Ovary (tissue), 7 donors: ENCODE measurements at regions not wholly inside any gene's neighbourhood (a gene's known extent, or its start where the extent isn't known, plus 50 kb on each side); places are given as distances from the start of the nearest gene placed in this dataset.

Source experiments
- DNase-seq, 5 donors: peaks; one replicate each; pipeline ENCODE4 v3.0.0-alpha.2; 2019 to 2020
- H3K27ac ChIP-seq, 2 donors: fragments of 200-600 bp; one replicate each; pipeline versions ENCODE4 v1.5.1 to v1.8.0; 2019 to 2022
- H3K27me3 ChIP-seq: fragments of 200-600 bp; one replicate; pipeline ENCODE4 v1.8.0; 2022
- H3K36me3 ChIP-seq: fragments of 200-600 bp; sonication (generic); one replicate; pipeline ENCODE4 v1.5.1; 2019
- H3K4me1 ChIP-seq: one replicate; pipeline ENCODE4 v1.8.1; 2013; ENCODE audit warnings: mild to moderate bottlenecking, moderate library complexity; ENCODE audit not compliant: insufficient read depth
- H3K4me3 ChIP-seq: fragments of 200-600 bp; sonication (generic); one replicate; pipeline ENCODE4 v1.5.1; 2017
- H3K9me3 ChIP-seq, 2 donors: fragments of 200-600 bp in 1 of 2; sonication (generic) in 1 of 2; one replicate each; pipeline versions ENCODE4 v1.5.1 to v1.8.1; 2013 to 2019; ENCODE audit warnings: mild to moderate bottlenecking in 1 of 2, moderate library complexity in 1 of 2
- EP300 ChIP-seq: sonication (generic); formaldehyde crosslinking; IDR thresholded peaks from one replicate; pipeline ENCODE4 v1.6.1; 2017; ENCODE audit warnings: antibody characterized with exemption
- POLR2A ChIP-seq: fragments of 450-650 bp; IDR thresholded peaks from one replicate; pipeline ENCODE4 v1.6.1; 2017; ENCODE audit warnings: antibody characterized with exemption, mild to moderate bottlenecking, moderate library complexity
- WGBS, 3 donors: extraction: QIAGEN DNeasy Blood & Tissue Kit in 1 of 3; methylation state at CpG; one replicate each; pipeline versions ENCODE4 v1.1.5 to v1.1.7; 2013 to 2017; 5-methylcytosine and 5-hydroxymethylcytosine counted together
- intact Hi-C, 4 donors: fragments of 100-400 bp; cut with DNase I; formaldehyde crosslinking; loops; one replicate each; pipeline versions ENCODE4 v1.11.0 to v1.15.1; 2022 to 2023
- TF ChIP-seq, protein P1 (sequence below), 3 donors: fragments of 450-650 bp in 2 of 3; fragments of 200-600 bp in 1 of 3; IDR thresholded peaks; one replicate each; pipeline versions ENCODE4 v1.5.1 to v1.8.0; 2016 to 2022; ENCODE audit warnings: antibody characterized with exemption in 3 of 3, mild to moderate bottlenecking in 1 of 3
- donor health status: DM: no; HTN: no; CAD: no; lungs with moderate emphysema.
- donor health status: DM: no; HTN: no; CAD: no.
- donor health status: Bipolar disorder and iron deficiency.
- donor health status: DM: no; HTN: no; CAD: no.
- donor health status: DM: yes; HTN: yes; CAD: no.

GRCh38 chr11:29243616-29244015 lies 773.2 kb downstream of the KCNA4 start:
- WGBS, 3 donors = 59 to 84% (median 83%) methylated on average over 3 of the region's 3 CpGs
- H3K36me3 ChIP-seq = no peaks in the 10 kb centered on the region
- no peaks in the 10 kb centered on the region for H3K9me3 ChIP-seq
- H3K27me3 ChIP-seq = no peaks in the 10 kb centered on the region
- no peak for TF ChIP-seq POLR2A
- TF ChIP-seq, protein P1, sequence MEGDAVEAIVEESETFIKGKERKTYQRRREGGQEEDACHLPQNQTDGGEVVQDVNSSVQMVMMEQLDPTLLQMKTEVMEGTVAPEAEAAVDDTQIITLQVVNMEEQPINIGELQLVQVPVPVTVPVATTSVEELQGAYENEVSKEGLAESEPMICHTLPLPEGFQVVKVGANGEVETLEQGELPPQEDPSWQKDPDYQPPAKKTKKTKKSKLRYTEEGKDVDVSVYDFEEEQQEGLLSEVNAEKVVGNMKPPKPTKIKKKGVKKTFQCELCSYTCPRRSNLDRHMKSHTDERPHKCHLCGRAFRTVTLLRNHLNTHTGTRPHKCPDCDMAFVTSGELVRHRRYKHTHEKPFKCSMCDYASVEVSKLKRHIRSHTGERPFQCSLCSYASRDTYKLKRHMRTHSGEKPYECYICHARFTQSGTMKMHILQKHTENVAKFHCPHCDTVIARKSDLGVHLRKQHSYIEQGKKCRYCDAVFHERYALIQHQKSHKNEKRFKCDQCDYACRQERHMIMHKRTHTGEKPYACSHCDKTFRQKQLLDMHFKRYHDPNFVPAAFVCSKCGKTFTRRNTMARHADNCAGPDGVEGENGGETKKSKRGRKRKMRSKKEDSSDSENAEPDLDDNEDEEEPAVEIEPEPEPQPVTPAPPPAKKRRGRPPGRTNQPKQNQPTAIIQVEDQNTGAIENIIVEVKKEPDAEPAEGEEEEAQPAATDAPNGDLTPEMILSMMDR (IDR thresholded peaks at IDR 0.05) = no peak
- TF ChIP-seq EP300 = no peak
- H3K27ac ChIP-seq = no peak overlapping the region
- DNase-seq = no peak
- no peaks in the 10 kb centered on the region for H3K4me1 ChIP-seq
- H3K4me3 ChIP-seq = no peak overlapping the region
- intact Hi-C loops = no loop called here

GRCh38 chr11:29231991-29232390 lies 784.8 kb downstream of the KCNA4 start:
- Histone ChIP-seq H3K4me3 (no peak overlapping the region), H3K9me3 (no peaks in the 10 kb centered on the region), H3K27me3 (no peaks in the 10 kb centered on the region), H3K4me1 (peaks cover 2% of the 10 kb centered on the region), H3K27ac (no peak overlapping the region), H3K36me3 (no peaks in the 10 kb centered on the region)
- TF ChIP-seq EP300 (no peak), POLR2A (no peak)
- TF ChIP-seq, protein P1 (IDR thresholded peaks at IDR 0.05) = no peak
- 13 to 19% (median 16%) methylated on average over 4 of the region's 4 CpGs for WGBS, 3 donors
- DNase-seq = no peak
- intact Hi-C loops = no loop called here

GRCh38 chr11:29231586-29231985 lies 785.2 kb downstream of the KCNA4 start:
- no peak for DNase-seq
- H3K9me3 ChIP-seq = no peaks in the 10 kb centered on the region
- no peaks in the 10 kb centered on the region for H3K27me3 ChIP-seq
- intact Hi-C loops = no loop called here
- H3K36me3 ChIP-seq = no peaks in the 10 kb centered on the region
- no peak overlapping the region for H3K27ac ChIP-seq
- H3K4me3 ChIP-seq = no peak overlapping the region
- WGBS, 3 donors = 38 to 50% (median 45%) methylated on average over 3 of the region's 3 CpGs
- peaks cover 2% of the 10 kb centered on the region for H3K4me1 ChIP-seq
- TF ChIP-seq POLR2A (no peak), EP300 (no peak)
- TF ChIP-seq, protein P1 (IDR thresholded peaks at IDR 0.05) = no peak

- H3K36me3 ChIP-seq = no peaks in the 10 kb centered on the region
- 23 to 40% (median 29%) methylated on average over 6 of the region's 6 CpGs for WGBS, 3 donors
- H3K9me3 ChIP-seq = no peaks in the 10 kb centered on the region
- intact Hi-C loops = no loop called here
- no peak for DNase-seq
- TF ChIP-seq POLR2A = no peak
- TF ChIP-seq, protein P1 (IDR thresholded peaks at IDR 0.05) = no peak
- TF ChIP-seq EP300 = no peak
- H3K27ac ChIP-seq = no peak overlapping the region
- H3K4me3 ChIP-seq = no peak overlapping the region
- H3K27me3 ChIP-seq = no peaks in the 10 kb centered on the region
- peaks cover 2% of the 10 kb centered on the region for H3K4me1 ChIP-seq
Observed at GRCh38 chr11:29227811-29228210, 789.0 kb downstream of the KCNA4 start.
